WTC11 (cell line): ENCODE measurements at regions not wholly inside any gene's neighbourhood (a gene's known extent, or its start where the extent isn't known, plus 50 kb on each side); places are given as distances from the start of the nearest gene placed in this dataset.

Experiments
- ATAC-seq: fragments of 200-7000 bp; cut with Tn5 transposase; 2 replicates; pipeline ENCODE4 v1.10.0; 2021; ENCODE audit warnings: mild to moderate bottlenecking, moderate library complexity
- CTCF ChIA-PET: fragments of 300-600 bp; sonication (Branson Sonifier 250); formaldehyde crosslinking; loops from one replicate; lab custom pipeline; 2021; ENCODE audit warnings: antibody characterized with exemption; lab: Charles Lee
- POLR2A ChIA-PET: fragments of 350-600 bp; sonication (Branson Sonifier 250); formaldehyde crosslinking; loops from one replicate; lab custom pipeline; 2021; ENCODE audit warnings: antibody characterized with exemption; lab: Charles Lee
- DNase-seq: peaks from one replicate; pipeline ENCODE4 v3.0.0; 2021; ENCODE audit warnings: low spot score
- H3K27ac Mint-ChIP-seq: 2 replicates; pipeline ENCODE4 v1.8.0; 2021; ENCODE audit warnings: mixed read lengths
- H3K27me3 Mint-ChIP-seq: 2 replicates; pipeline ENCODE4 v1.8.0; 2021; ENCODE audit warnings: low read depth, mild to moderate bottlenecking, moderate library complexity, mixed read lengths
- H3K36me3 Mint-ChIP-seq: 2 replicates; pipeline ENCODE4 v1.8.0; 2021; ENCODE audit warnings: mixed read lengths
- H3K4me1 Mint-ChIP-seq: 2 replicates; pipeline ENCODE4 v1.8.0; 2022; ENCODE audit warnings: mixed read lengths
- H3K4me3 Mint-ChIP-seq: 2 replicates; pipeline ENCODE4 v1.8.0; 2021; ENCODE audit warnings: mild to moderate bottlenecking, moderate library complexity, mixed read lengths
- H3K9me3 Mint-ChIP-seq: 2 replicates; pipeline ENCODE4 v1.8.0; 2021; ENCODE audit warnings: mixed read lengths
- ATF1 ChIP-seq: sonication (generic); formaldehyde crosslinking; IDR thresholded peaks from 2 replicates; pipeline ENCODE4 v1.8.1; 2023; ENCODE audit warnings: mild to moderate bottlenecking, moderate library complexity, missing genetic modification reagents
- ATF2 ChIP-seq: sonication (generic); formaldehyde crosslinking; IDR thresholded peaks from 2 replicates; pipeline ENCODE4 v1.8.1; 2022; ENCODE audit warnings: low read depth, missing genetic modification reagents, borderline replicate concordance
- CDX4 ChIP-seq: fragments of 250-450 bp; sonication (Bioruptor Pico); IDR thresholded peaks from 2 replicates; pipeline ENCODE4 v1.9.0; 2021; ENCODE audit warnings: moderate library complexity, mild to moderate bottlenecking, inconsistent platforms, borderline replicate concordance
- CREM ChIP-seq: sonication (generic); formaldehyde crosslinking; IDR thresholded peaks from 2 replicates; pipeline ENCODE4 v1.8.1; 2022; ENCODE audit warnings: mild to moderate bottlenecking, missing genetic modification reagents, moderate library complexity
- E2F1 ChIP-seq: sonication (generic); formaldehyde crosslinking; IDR thresholded peaks from 2 replicates; pipeline ENCODE4 v1.8.0; 2022; ENCODE audit warnings: mild to moderate bottlenecking, missing genetic modification reagents
- EMX1 ChIP-seq: fragments of 250-450 bp; sonication (Bioruptor Pico); IDR thresholded peaks from 2 replicates; pipeline ENCODE4 v1.8.0; 2021; ENCODE audit warnings: mild to moderate bottlenecking
- ETV6 ChIP-seq: sonication (generic); formaldehyde crosslinking; IDR thresholded peaks from 2 replicates; pipeline ENCODE4 v1.8.1; 2022; ENCODE audit warnings: mild to moderate bottlenecking, missing genetic modification reagents
- GABPB1 ChIP-seq: sonication (generic); formaldehyde crosslinking; IDR thresholded peaks from 2 replicates; pipeline ENCODE4 v1.8.1; 2023; ENCODE audit warnings: mild to moderate bottlenecking, missing genetic modification reagents
- HMGXB4 ChIP-seq: sonication (generic); formaldehyde crosslinking; IDR thresholded peaks from 2 replicates; pipeline ENCODE4 v1.8.1; 2023; ENCODE audit warnings: mild to moderate bottlenecking, moderate library complexity, missing genetic modification reagents
- JUN ChIP-seq: sonication (generic); formaldehyde crosslinking; IDR thresholded peaks from 2 replicates; pipeline ENCODE4 v1.8.0; 2023; ENCODE audit warnings: mild to moderate bottlenecking, missing genetic modification reagents
- MAX ChIP-seq: sonication (generic); formaldehyde crosslinking; IDR thresholded peaks from 2 replicates; pipeline ENCODE4 v1.8.0; 2022; ENCODE audit warnings: mild to moderate bottlenecking, missing genetic modification reagents
- NFE2L1 ChIP-seq: sonication (generic); formaldehyde crosslinking; IDR thresholded peaks from 2 replicates; pipeline ENCODE4 v1.8.1; 2023; ENCODE audit warnings: missing genetic modification reagents
- OVOL2 ChIP-seq: fragments of 250-450 bp; sonication (Bioruptor Pico); IDR thresholded peaks from 2 replicates; pipeline ENCODE4 v1.9.0; 2021; ENCODE audit warnings: mild to moderate bottlenecking, borderline replicate concordance
- TEAD1 ChIP-seq: sonication (generic); formaldehyde crosslinking; IDR thresholded peaks from 2 replicates; pipeline ENCODE4 v1.8.0; 2022; ENCODE audit warnings: mild to moderate bottlenecking, missing genetic modification reagents
- ZBTB43 ChIP-seq: sonication (generic); formaldehyde crosslinking; IDR thresholded peaks from 2 replicates; pipeline ENCODE4 v1.8.1; 2023; ENCODE audit warnings: mild to moderate bottlenecking, missing genetic modification reagents
- ZMAT4 ChIP-seq: fragments of 250-450 bp; sonication (Bioruptor Pico); IDR thresholded peaks from 2 replicates; pipeline ENCODE4 v1.9.0; 2021; ENCODE audit warnings: mild to moderate bottlenecking
- ZNF263 ChIP-seq: sonication (generic); formaldehyde crosslinking; IDR thresholded peaks from 2 replicates; pipeline ENCODE4 v1.8.1; 2022; ENCODE audit warnings: low read depth, mild to moderate bottlenecking, moderate library complexity, missing genetic modification reagents
- ZNF396 ChIP-seq: fragments of 250-450 bp; sonication (Bioruptor Pico); IDR thresholded peaks from 2 replicates; pipeline ENCODE4 v1.8.0; 2021; ENCODE audit warnings: mild to moderate bottlenecking, moderate library complexity, borderline replicate concordance
- ZNF512 ChIP-seq: sonication (generic); formaldehyde crosslinking; IDR thresholded peaks from 2 replicates; pipeline ENCODE4 v1.8.1; 2022; ENCODE audit warnings: missing genetic modification reagents, borderline replicate concordance

GRCh38 chr12:93300611-93301021 is 77.1 kb upstream of the NUDT4 start:
- Mint-ChIP-seq H3K4me3 (no peak overlapping the region), H3K27ac (no peak overlapping the region), H3K4me1 (0 out of 2 replicates have a peak, but pooled peaks cover 4% of the 10 kb centered on the region), H3K27me3 (no peaks in the 10 kb centered on the region; the same call in 1 of the 2 replicates), H3K36me3 (no peaks in the 10 kb centered on the region), H3K9me3 (no peaks in the 10 kb centered on the region)
- TF ChIP-seq MAX (CRISPR knock-in tag), result no peak
- no peak for TF ChIP-seq TEAD1 (CRISPR knock-in tag)
- no peak for TF ChIP-seq GABPB1 (CRISPR knock-in tag)
- no peak for TF ChIP-seq ZNF396 (CRISPR knock-in tag)
- TF ChIP-seq NFE2L1 (CRISPR knock-in tag), result no peak
- no peak for TF ChIP-seq ZNF263 (CRISPR knock-in tag)
- TF ChIP-seq E2F1 (CRISPR knock-in tag), result no peak
- no peak for TF ChIP-seq JUN
- no peak for TF ChIP-seq CREM (CRISPR knock-in tag)
- no peak for TF ChIP-seq CDX4 (CRISPR knock-in tag)
- TF ChIP-seq ZNF512 (CRISPR knock-in tag), result no peak
- TF ChIP-seq ATF1 (CRISPR knock-in tag), result no peak
- TF ChIP-seq EMX1, result no peak
- no peak for TF ChIP-seq ETV6 (CRISPR knock-in tag)
- TF ChIP-seq HMGXB4, result no peak
- TF ChIP-seq ZMAT4, result no peak
- no peak for TF ChIP-seq ZBTB43 (CRISPR knock-in tag)
- no peak for TF ChIP-seq OVOL2 (CRISPR knock-in tag)
- TF ChIP-seq ATF2 (CRISPR knock-in tag), result no peak
- CTCF ChIA-PET, result no interaction called here
- POLR2A ChIA-PET, result no interaction called here
- DNase-seq, result no peak
- no peak for ATAC-seq
